AG10803 (cell line): ENCODE measurements at regions not wholly inside any gene's neighbourhood (a gene's known extent, or its start where the extent isn't known, plus 50 kb on each side); places are given as distances from the start of the nearest gene placed in this dataset.

Experiments
- DNase-seq: peaks from one replicate; pipeline ENCODE4 v3.0.0; 2010; ENCODE audit warnings: low read depth
- H3K4me3 ChIP-seq: 2 replicates; pipeline ENCODE4 v1.5.1; 2011; ENCODE audit warnings: mild to moderate bottlenecking, low read length, control low read depth
- TF ChIP-seq, protein P1 (sequence below): conservative IDR thresholded peaks from 2 replicates; pipeline ENCODE4 v1.5.1; 2011; ENCODE audit warnings: mild to moderate bottlenecking, low read length, control low read depth, inconsistent platforms

DNA sequence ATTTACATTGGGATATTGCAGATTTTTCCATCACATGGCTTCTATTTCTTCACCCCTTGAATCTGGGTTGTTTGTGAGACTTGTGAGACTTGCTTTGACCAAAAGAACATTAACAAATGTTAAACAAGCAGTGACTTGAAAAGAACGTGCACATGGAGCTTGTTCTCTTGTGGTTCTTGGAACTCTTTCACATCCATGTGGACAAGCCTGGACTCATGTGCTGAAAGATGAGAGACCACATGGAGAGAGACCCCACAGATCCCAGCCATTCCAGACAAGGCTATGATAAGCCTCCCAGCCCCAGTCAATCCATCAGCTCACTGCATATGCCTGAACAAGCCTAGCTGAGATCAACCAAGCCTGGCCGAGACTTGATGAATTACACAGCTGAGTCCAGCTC, 1365.7 kb upstream of the GJE1 start:
- no peak overlapping the region for H3K4me3 ChIP-seq
- TF ChIP-seq, protein P1, sequence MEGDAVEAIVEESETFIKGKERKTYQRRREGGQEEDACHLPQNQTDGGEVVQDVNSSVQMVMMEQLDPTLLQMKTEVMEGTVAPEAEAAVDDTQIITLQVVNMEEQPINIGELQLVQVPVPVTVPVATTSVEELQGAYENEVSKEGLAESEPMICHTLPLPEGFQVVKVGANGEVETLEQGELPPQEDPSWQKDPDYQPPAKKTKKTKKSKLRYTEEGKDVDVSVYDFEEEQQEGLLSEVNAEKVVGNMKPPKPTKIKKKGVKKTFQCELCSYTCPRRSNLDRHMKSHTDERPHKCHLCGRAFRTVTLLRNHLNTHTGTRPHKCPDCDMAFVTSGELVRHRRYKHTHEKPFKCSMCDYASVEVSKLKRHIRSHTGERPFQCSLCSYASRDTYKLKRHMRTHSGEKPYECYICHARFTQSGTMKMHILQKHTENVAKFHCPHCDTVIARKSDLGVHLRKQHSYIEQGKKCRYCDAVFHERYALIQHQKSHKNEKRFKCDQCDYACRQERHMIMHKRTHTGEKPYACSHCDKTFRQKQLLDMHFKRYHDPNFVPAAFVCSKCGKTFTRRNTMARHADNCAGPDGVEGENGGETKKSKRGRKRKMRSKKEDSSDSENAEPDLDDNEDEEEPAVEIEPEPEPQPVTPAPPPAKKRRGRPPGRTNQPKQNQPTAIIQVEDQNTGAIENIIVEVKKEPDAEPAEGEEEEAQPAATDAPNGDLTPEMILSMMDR: no peak
- DNase-seq: peak; percentile 35

DNA sequence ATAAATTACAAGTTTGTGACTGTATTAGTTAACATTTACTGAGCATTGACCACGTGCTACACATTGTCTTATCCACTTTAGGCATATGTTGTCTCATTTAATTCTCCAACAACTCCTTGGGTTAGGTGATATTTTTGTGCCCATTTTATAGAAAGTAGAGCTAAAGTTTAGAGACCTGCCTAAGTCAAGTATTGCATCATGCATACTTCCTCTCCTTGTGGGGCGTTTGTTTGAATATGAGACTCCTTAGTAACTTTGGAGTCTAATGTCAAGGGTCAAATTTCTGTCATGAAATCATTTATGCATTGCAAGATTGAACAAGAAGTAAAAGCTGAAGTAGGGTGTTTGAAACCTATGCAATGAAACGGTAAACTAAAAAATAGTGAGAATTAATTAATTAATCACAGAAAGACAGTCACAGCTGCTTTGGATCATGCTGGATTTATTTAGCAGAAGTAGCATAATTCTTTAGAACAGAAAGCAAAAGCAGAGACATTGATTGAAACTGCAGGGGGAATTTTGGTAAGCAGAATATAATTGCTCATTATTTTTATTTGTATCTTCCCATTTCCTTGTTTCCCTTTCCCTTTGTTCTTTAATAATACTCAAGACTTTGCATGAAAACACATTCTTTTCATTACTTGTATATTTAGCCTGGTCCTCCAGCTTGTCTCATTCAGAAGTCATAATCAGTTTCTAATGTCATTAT, 1374.4 kb upstream of the GJE1 start:
- TF ChIP-seq, protein P1: no peak
- no peak overlapping the region for H3K4me3 ChIP-seq
- DNase-seq: no peak

DNA sequence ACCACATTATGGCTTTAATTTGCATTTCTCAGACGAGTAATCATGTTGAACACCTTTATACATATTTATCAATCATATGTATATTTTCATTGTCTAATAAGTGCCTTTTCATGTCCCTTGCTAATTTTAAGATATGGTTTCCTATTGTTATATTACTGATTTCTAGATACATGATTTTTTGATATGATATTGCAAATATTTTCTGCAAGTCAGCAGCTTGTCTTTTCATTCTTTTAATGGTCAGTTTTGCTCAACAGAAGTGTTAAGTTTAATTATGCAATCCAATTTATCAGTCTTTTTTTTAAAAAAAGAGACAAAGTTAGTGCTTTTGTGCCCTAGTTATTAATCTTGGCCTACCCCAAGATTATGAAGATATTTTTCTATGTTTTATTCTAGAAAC, 1377.8 kb upstream of the CITED2 start:
- no peak overlapping the region for H3K4me3 ChIP-seq
- TF ChIP-seq, protein P1: no peak
- no peak for DNase-seq

DNA sequence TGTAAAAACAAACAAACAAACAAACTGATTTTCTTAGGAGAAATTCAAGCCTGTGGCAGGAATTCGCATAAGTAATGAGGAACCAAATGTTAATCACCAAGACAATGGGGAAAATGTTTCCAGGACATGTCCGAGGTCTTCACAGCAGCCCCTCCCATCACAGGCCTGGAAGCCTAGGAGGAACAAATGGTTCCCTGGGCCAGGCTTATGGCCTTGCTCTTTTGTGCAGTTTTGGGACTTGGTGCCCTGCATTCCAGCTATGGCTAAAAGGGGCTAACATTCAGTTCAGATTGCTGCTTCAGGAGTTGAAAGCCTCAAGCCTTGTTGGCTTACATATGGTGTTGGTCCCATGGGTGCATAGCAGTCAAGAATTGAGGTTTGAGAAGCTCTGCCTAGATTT, 1372.7 kb upstream of the CITED2 start:
- DNase-seq: no peak
- TF ChIP-seq, protein P1: no peak
- no peak overlapping the region for H3K4me3 ChIP-seq

DNA sequence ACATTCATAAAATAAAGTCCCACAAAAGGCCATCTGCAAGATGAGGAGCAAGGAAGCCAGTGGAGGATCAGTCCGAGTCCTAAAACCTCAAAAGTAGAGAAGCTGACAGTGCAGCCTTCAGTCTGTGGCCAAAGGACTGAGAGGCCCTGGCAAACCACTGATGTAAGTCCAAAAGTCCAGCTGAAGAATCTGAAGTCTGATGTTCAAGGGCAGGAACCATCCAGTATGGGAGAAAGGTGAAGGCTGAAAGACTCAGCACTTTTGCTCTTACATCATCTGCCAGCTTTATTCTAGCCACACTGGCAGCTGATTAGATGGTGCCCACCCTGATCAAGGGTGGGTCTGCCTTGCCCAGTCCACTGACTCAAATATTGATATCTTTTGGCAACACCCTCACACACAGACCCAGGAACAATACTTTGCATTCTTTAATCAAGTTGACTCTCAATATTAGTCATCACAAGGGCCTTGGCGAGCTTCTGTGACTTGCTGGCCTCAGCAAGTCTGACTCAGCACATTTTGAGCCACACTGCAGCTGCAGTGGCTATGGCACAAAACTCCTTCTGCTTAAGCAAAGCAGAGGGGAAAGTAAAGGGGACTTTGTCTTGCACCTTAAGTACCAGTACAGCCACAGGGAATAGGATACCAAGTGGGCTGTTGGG, 1370.3 kb upstream of the CITED2 start:
- TF ChIP-seq, protein P1: no peak
- H3K4me3 ChIP-seq: no peak overlapping the region
- DNase-seq: peak; percentile 73

DNA sequence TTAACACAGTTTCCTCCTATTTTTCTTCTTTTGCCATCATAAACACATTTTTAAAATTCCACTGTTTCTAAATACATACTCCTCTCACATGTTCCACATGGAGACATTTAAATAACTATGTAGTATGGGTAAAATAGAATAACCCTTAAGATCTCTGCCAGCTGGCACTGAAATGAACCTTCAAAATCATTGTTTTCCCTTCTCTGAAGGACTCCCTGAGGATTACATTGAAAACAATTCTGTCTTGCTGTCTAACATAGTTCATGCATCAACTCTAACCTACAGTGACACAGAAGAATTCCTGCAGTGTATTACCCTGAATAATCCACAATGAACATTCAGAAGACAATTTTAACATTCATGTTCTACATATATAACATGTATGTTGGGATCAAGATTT, 1361.8 kb upstream of the CITED2 start:
- TF ChIP-seq, protein P1: no peak
- no peak overlapping the region for H3K4me3 ChIP-seq
- DNase-seq: peak; percentile 88

DNA sequence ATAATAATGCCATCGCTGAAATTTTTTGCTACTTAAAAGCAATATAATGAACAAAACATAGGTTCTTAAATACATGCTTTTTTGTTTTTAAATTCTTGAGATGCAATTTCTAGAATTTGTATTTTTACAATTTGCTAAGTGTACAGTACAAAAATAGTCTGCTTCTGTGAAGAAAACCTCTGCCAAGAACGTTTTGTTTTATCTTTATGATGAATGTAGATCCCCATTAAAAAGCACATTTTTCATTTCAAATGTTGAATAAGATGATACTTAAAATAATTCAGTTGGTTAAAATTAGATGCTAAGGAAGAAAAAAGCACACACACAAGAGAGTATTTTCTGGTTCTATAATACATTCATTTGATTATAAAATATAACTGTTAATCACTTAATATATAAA, 1358.5 kb upstream of the CITED2 start:
- H3K4me3 ChIP-seq: no peak overlapping the region
- TF ChIP-seq, protein P1: no peak
- no peak for DNase-seq
